ENCODE measurements at regions not wholly inside any gene's neighbourhood (a gene's known extent, or its start where the extent isn't known, plus 50 kb on each side); places are given as distances from the start of the nearest gene placed in this dataset.

DNA sequence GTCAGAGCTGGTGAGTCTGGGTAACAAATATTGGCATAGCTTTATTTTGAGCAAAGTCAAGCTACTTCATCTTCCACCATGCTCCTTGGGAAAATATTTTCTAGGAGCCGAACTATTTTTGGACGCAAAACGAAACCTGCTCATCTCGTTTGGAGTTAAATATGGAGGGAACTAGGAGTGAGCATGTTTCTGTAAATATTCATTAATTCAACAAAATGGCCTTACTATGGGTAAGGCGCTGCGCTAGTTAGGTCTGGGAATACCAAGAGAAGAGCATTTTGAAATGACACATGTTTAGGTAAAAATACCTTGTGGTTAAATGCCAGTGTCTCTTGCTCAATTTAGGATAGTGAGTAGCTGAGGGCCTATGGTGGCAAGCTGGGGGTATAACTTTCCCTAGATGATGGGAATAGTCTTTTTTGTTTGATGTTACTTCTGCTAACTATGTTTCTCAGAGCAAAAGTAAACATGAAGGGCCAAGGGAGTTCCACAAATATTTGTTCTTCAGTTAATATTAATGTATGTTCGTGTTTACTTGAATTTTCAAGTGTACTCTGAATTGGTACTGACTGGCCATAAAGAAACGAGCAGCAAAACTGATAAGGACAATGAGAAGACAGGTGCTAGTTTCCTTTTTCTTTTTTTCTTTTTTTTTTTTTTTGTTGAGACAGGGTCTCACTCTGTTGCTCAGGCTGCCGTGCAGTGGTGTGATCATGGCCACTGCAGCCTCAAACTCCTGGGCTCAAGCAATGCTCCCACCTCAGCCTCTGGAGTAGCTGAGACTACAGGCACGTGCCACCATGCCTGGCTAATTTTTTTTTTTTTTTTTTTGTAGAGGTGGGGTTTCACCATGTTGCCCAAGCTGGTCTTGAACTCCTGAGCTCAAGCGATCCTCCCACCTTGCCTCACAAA is 77.7 kb downstream of the MAP1LC3B2 start (continued):
- TF ChIP-seq MAFK (IDR thresholded peaks at IDR 0.05; ENCODE audit: partially characterized antibody) (no peak), RFX5 (IDR thresholded peaks at IDR 0.05) (no peak), EHMT2 (IDR thresholded peaks at IDR 0.05; ENCODE audit: low read depth) (no peak), NFE2L2 (conservative IDR thresholded peaks at IDR 0.05; ENCODE audit: low read length) (no peak), NPAS2 (CRISPR knock-in tag; IDR thresholded peaks at IDR 0.05; ENCODE audit: borderline replicate concordance) (no peak), MAZ (IDR thresholded peaks at IDR 0.05; ENCODE audit: borderline replicate concordance, low read depth, low read length) (no peak), E2F6 (IDR thresholded peaks at IDR 0.05; ENCODE audit: borderline replicate concordance, low read depth) (no peak), RAD21 (conservative IDR thresholded peaks at IDR 0.05 in 1 of 2, IDR thresholded peaks at IDR 0.05 in 1 of 2) (peak in 1 of 2 experiments; percentile 47; a peak in 1 of 5 replicates), POLR2AphosphoS2 (conservative IDR thresholded peaks at IDR 0.05; ENCODE audit: low read length) (no peak), CHD2 (IDR thresholded peaks at IDR 0.05; ENCODE audit: low read length, partially characterized antibody) (no peak), HMGXB4 (CRISPR knock-in tag; IDR thresholded peaks at IDR 0.05; ENCODE audit: borderline replicate concordance) (no peak), ESRRA (IDR thresholded peaks at IDR 0.05; ENCODE audit: borderline replicate concordance, low read length) (no peak), USF2 (IDR thresholded peaks at IDR 0.05) (no peak), KDM1A (IDR thresholded peaks at IDR 0.05; ENCODE audit: low read depth) (no peak), MYC (IDR thresholded peaks at IDR 0.05; ENCODE audit: borderline replicate concordance, low read length) (no peak), JUN (IDR thresholded peaks at IDR 0.05) (peak; percentile 85 to 89), RCOR1 (IDR thresholded peaks at IDR 0.05; ENCODE audit: low read depth, low read length) (no peak), SREBF2 (IDR thresholded peaks at IDR 0.05) (no peak), TFCP2L1 (CRISPR knock-in tag; IDR thresholded peaks at IDR 0.05) (no peak), FOSB (CRISPR knock-in tag; IDR thresholded peaks at IDR 0.05) (peak; percentile 82; the same call in 1 of the 2 replicates), BHLHE40 (IDR thresholded peaks at IDR 0.05; ENCODE audit: low read depth, low read length) (no peak), POLR2A (IDR thresholded peaks at IDR 0.05; ENCODE audit: low read length) (no peak), SMC3 (IDR thresholded peaks at IDR 0.05) (peak; percentile 30; the same call in 1 of the 3 replicates), HOXA7 (CRISPR knock-in tag; IDR thresholded peaks at IDR 0.05) (peak; percentile 31; the same call in 1 of the 2 replicates), HES2 (IDR thresholded peaks at IDR 0.05) (0 out of 2 replicates have a peak, but pooled peaks have one; percentile 26), PBX3 (IDR thresholded peaks at IDR 0.05) (no peak), PHF8 (IDR thresholded peaks at IDR 0.05; ENCODE audit: borderline replicate concordance, low read depth) (no peak)
- TF ChIP-seq, protein P1, sequence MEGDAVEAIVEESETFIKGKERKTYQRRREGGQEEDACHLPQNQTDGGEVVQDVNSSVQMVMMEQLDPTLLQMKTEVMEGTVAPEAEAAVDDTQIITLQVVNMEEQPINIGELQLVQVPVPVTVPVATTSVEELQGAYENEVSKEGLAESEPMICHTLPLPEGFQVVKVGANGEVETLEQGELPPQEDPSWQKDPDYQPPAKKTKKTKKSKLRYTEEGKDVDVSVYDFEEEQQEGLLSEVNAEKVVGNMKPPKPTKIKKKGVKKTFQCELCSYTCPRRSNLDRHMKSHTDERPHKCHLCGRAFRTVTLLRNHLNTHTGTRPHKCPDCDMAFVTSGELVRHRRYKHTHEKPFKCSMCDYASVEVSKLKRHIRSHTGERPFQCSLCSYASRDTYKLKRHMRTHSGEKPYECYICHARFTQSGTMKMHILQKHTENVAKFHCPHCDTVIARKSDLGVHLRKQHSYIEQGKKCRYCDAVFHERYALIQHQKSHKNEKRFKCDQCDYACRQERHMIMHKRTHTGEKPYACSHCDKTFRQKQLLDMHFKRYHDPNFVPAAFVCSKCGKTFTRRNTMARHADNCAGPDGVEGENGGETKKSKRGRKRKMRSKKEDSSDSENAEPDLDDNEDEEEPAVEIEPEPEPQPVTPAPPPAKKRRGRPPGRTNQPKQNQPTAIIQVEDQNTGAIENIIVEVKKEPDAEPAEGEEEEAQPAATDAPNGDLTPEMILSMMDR (IDR thresholded peaks at IDR 0.05): no peak
- TF ChIP-seq, protein P2, sequence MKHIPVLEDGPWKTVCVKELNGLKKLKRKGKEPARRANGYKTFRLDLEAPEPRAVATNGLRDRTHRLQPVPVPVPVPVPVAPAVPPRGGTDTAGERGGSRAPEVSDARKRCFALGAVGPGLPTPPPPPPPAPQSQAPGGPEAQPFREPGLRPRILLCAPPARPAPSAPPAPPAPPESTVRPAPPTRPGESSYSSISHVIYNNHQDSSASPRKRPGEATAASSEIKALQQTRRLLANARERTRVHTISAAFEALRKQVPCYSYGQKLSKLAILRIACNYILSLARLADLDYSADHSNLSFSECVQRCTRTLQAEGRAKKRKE (CRISPR knock-in tag; IDR thresholded peaks at IDR 0.05; ENCODE audit: low read depth): peak; percentile 81; the same call in 1 of the 2 replicates
